ENCODE measurements at regions not wholly inside any gene's neighbourhood (a gene's known extent, or its start where the extent isn't known, plus 50 kb on each side); places are given as distances from the start of the nearest gene placed in this dataset.

DNA sequence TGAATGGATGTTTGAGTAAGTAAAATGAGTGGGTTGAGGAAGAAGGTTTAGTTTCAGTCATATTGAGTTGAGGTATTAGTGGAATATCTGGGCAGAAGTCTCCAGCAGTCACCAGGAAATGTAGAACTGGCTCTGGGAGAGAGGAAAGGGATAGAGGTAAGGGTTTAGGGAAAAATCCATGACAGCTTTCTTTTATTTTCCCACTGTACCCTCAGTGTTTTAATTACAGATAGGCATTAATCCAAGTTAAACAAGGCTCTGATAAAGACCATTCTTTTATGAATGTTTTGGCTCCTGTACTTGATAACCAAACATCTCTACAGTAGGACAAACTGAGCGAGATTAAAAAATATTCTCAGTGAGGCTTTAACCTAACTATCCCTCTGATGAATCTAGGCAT is 318.4 kb upstream of the SYNCRIP start:
- no peaks in the 10 kb centered on the region for H3K27me3 ChIP-seq
- WGBS, 2 donors, result 7 to 26% methylated on average over 1 of the region's 1 CpG
- no peak overlapping the region for H3K4me3 ChIP-seq
- no peaks in the 10 kb centered on the region for H3K36me3 ChIP-seq (replicated peaks in 1 of 2; ENCODE audit: insufficient read depth in 1 of 2, low read depth in 2 of 2)
- TF ChIP-seq, protein P1, sequence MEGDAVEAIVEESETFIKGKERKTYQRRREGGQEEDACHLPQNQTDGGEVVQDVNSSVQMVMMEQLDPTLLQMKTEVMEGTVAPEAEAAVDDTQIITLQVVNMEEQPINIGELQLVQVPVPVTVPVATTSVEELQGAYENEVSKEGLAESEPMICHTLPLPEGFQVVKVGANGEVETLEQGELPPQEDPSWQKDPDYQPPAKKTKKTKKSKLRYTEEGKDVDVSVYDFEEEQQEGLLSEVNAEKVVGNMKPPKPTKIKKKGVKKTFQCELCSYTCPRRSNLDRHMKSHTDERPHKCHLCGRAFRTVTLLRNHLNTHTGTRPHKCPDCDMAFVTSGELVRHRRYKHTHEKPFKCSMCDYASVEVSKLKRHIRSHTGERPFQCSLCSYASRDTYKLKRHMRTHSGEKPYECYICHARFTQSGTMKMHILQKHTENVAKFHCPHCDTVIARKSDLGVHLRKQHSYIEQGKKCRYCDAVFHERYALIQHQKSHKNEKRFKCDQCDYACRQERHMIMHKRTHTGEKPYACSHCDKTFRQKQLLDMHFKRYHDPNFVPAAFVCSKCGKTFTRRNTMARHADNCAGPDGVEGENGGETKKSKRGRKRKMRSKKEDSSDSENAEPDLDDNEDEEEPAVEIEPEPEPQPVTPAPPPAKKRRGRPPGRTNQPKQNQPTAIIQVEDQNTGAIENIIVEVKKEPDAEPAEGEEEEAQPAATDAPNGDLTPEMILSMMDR (IDR thresholded peaks at IDR 0.05), result no peak
- TF ChIP-seq POLR2A (IDR thresholded peaks at IDR 0.05), result no peak
- no peak for DNase-seq
- no peak overlapping the region for H3K27ac ChIP-seq
- no peaks in the 10 kb centered on the region for H3K9me3 ChIP-seq
- no peak for ATAC-seq
- H3K4me1 ChIP-seq, result peaks cover 11% of the 10 kb centered on the region
- intact Hi-C loops (cut with DNase I), result no loop called here

DNA sequence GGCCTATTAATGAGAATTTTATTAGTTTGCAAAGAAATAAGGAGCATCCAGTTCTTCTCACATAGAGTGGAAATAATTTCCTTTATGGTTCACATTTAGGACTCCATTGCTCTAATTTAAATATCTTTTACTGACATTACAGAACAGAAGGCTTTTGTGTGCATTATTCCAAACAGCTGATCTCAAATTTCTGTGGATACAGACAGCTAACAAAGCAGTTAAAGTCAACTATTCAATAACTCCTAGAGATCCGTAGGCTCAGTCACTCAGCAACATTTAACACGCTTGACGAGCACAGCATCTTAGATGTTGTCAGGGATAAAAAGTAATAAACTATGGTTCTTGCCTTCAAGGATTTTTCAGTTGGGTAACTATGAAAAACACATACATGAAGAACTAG is 305.8 kb upstream of the SYNCRIP start:
- H3K27me3 ChIP-seq, result no peaks in the 10 kb centered on the region
- no peaks in the 10 kb centered on the region for H3K9me3 ChIP-seq
- ATAC-seq, result no peak
- H3K27ac ChIP-seq, result no peak overlapping the region
- H3K4me1 ChIP-seq, result no peaks in the 10 kb centered on the region
- no peaks in the 10 kb centered on the region for H3K36me3 ChIP-seq (replicated peaks in 1 of 2; ENCODE audit: insufficient read depth in 1 of 2, low read depth in 2 of 2)
- H3K4me3 ChIP-seq, result no peak overlapping the region
- 73 to 89% methylated on average over 3 of the region's 3 CpGs for WGBS, 2 donors
- intact Hi-C loops (cut with DNase I), result no loop called here
- no peak for TF ChIP-seq POLR2A (IDR thresholded peaks at IDR 0.05)
- TF ChIP-seq, protein P1 (IDR thresholded peaks at IDR 0.05), result no peak
- no peak for DNase-seq

DNA sequence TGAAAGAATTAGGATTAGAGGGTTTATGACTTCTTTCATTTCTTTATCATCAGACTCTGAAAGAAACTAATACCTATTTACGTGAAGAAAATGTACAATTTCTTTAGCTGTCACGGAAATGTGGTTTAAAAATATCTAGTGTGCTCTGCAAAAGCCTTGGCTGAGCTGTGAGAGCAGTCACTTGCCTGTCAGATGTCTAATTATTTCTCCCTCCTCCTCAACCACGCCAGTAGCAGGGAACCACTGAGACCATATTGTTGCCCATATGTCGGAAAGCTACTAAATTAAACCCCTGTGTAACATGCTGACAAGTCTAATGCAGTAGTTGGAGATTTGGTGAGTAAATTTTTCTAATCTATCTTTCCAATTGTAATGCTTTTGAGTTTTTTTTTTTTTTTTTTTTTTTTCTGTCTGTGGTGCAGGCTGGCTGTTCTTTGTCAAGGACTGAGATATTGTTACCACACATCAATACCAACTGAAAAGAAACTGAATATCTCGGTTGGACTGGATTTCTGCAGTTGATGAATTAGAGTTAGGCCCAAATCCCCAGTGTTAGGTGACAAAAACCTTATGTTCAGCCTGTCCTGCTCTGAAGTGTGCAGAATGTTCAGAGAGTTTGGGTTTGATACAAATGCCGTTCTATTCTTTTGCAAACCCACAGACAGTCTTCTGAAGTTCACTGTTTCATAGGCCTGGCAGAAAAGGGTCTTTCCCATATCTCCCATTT is 302.9 kb upstream of the SYNCRIP start:
- Histone ChIP-seq H3K27me3 (no peaks in the 10 kb centered on the region), H3K4me3 (no peak overlapping the region), H3K4me1 (no peaks in the 10 kb centered on the region), H3K27ac (no peak overlapping the region), H3K9me3 (no peaks in the 10 kb centered on the region), H3K36me3 (replicated peaks in 1 of 2; ENCODE audit: insufficient read depth in 1 of 2, low read depth in 2 of 2) (no peaks in the 10 kb centered on the region)
- ATAC-seq, result no peak
- no peak for TF ChIP-seq POLR2A (IDR thresholded peaks at IDR 0.05)
- TF ChIP-seq, protein P1 (IDR thresholded peaks at IDR 0.05), result no peak
- 83 to 84% methylated on average over 6 of the region's 6 CpGs for WGBS, 2 donors
- intact Hi-C loops (cut with DNase I), result no loop called here
- no peak for DNase-seq

DNA sequence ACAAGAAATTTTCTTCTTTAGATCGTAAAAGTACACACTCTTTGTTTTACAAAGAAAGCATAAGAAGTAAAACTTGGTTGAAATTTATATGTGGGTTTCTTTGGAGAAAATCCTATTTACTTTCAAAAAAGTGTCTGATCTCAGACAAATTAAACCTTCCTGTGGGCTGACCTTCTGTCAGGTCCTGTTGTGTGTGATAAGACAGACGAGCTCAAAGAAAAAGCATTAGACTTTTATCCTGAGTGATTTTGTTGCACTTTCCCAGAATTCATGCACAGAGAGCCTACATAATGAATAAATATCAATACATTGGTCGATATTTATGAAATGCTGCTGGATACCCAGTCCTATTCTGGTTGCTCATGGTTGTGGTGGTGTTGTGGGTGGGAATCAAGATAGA is 302.1 kb upstream of the SYNCRIP start:
- ATAC-seq, result no peak
- no peaks in the 10 kb centered on the region for H3K4me1 ChIP-seq
- intact Hi-C loops (cut with DNase I), result no loop called here
- no peak overlapping the region for H3K27ac ChIP-seq
- H3K36me3 ChIP-seq (replicated peaks in 1 of 2; ENCODE audit: insufficient read depth in 1 of 2, low read depth in 2 of 2), result no peaks in the 10 kb centered on the region
- DNase-seq, result no peak
- H3K27me3 ChIP-seq, result no peaks in the 10 kb centered on the region
- TF ChIP-seq POLR2A (IDR thresholded peaks at IDR 0.05), result no peak
- TF ChIP-seq, protein P1 (IDR thresholded peaks at IDR 0.05), result no peak
- 70 to 71% methylated on average over 3 of the region's 3 CpGs for WGBS, 2 donors
- H3K4me3 ChIP-seq, result no peak overlapping the region
- no peaks in the 10 kb centered on the region for H3K9me3 ChIP-seq

DNA sequence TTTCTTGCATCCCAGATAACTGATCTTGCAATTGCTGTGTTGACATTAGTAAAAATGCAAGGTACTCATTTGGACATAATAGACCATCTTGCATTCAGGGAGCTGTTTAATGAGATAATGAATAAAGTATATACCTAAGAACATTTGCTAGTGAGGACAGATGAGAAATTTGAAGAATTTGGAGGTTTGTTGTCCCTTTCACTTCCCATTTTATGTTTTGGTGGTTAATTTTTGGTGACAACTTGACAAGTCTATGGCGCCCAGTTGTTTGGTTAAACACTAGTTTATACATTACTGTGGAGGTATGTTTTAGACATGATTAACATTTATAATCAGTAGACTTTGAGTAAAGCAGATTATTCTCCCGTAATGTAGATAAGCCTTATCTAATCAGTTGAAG is 300.2 kb upstream of the SYNCRIP start:
- H3K27me3 ChIP-seq, result no peaks in the 10 kb centered on the region
- H3K27ac ChIP-seq, result no peak overlapping the region
- WGBS, 2 donors, result 29 to 38% methylated on average over 2 of the region's 2 CpGs
- H3K36me3 ChIP-seq (replicated peaks in 1 of 2; ENCODE audit: insufficient read depth in 1 of 2, low read depth in 2 of 2), result no peaks in the 10 kb centered on the region
- H3K4me1 ChIP-seq, result no peaks in the 10 kb centered on the region
- intact Hi-C loops (cut with DNase I), result no loop called here
- TF ChIP-seq POLR2A (IDR thresholded peaks at IDR 0.05), result no peak
- TF ChIP-seq, protein P1 (IDR thresholded peaks at IDR 0.05), result no peak
- H3K4me3 ChIP-seq, result no peak overlapping the region
- ATAC-seq (no peak), DNase-seq (no peak)
- H3K9me3 ChIP-seq, result no peaks in the 10 kb centered on the region

All from body of pancreas (tissue), 4 donors.